Suprapubic skin (tissue), 4 donors: ENCODE measurements at regions not wholly inside any gene's neighbourhood (a gene's known extent, or its start where the extent isn't known, plus 50 kb on each side); places are given as distances from the start of the nearest gene placed in this dataset.

Experiments
- DNase-seq, 2 donors: peaks; one replicate each; pipeline ENCODE4 v3.0.0-alpha.2; 2019; ENCODE audit warnings: low spot score in 2 of 2
- H3K27ac ChIP-seq: fragments of 200-600 bp; sonication (generic); one replicate; pipeline ENCODE4 v1.5.1; 2019
- H3K27me3 ChIP-seq: fragments of 200-600 bp; sonication (generic); one replicate; pipeline ENCODE4 v1.5.1; 2019
- H3K36me3 ChIP-seq: fragments of 200-600 bp; sonication (generic); one replicate; pipeline ENCODE4 v1.5.1; 2019
- H3K4me1 ChIP-seq: fragments of 200-600 bp; sonication (generic); one replicate; pipeline ENCODE4 v1.5.1; 2019
- H3K4me3 ChIP-seq: fragments of 200-600 bp; sonication (generic); one replicate; pipeline ENCODE4 v1.5.1; 2019; ENCODE audit warnings: mild to moderate bottlenecking
- H3K9me3 ChIP-seq: fragments of 200-600 bp; sonication (generic); one replicate; pipeline ENCODE4 v1.5.1; 2019
- CTCF ChIP-seq, 2 donors: fragments of 200-600 bp in 1 of 2; fragments of 450-650 bp in 1 of 2; sonication (generic) in 1 of 2; IDR thresholded peaks; one replicate each; pipeline ENCODE4 v1.5.1; 2016 to 2019; ENCODE audit warnings: antibody characterized with exemption in 2 of 2, mild to moderate bottlenecking in 1 of 2, moderate library complexity in 1 of 2
- EP300 ChIP-seq: sonication (generic); formaldehyde crosslinking; IDR thresholded peaks from one replicate; pipeline ENCODE4 v1.6.1; 2017; ENCODE audit warnings: antibody characterized with exemption
- POLR2A ChIP-seq, 2 donors: fragments of 450-650 bp; IDR thresholded peaks; one replicate each; pipeline ENCODE4 v1.6.1; 2017; ENCODE audit warnings: antibody characterized with exemption in 2 of 2, mild to moderate bottlenecking in 2 of 2, moderate library complexity in 2 of 2
- POLR2AphosphoS5 ChIP-seq, 3 donors: sonication (generic); formaldehyde crosslinking; IDR thresholded peaks; one replicate each; pipeline ENCODE4 v1.6.1; 2017; ENCODE audit warnings: antibody characterized with exemption in 3 of 3
- WGBS: methylation state at CpG from one replicate; pipeline ENCODE4 v1.1.5; 2018; 5-methylcytosine and 5-hydroxymethylcytosine counted together

GRCh38 chr1:189150624-189151023, 1327.0 kb downstream of the BRINP3 start:
- Histone ChIP-seq H3K27me3 (no peaks in the 10 kb centered on the region), H3K4me3 (no peak overlapping the region), H3K36me3 (no peaks in the 10 kb centered on the region), H3K9me3 (no peaks in the 10 kb centered on the region), H3K27ac (no peak overlapping the region), H3K4me1 (no peaks in the 10 kb centered on the region)
- TF ChIP-seq POLR2A (IDR thresholded peaks at IDR 0.05) (no peak), POLR2AphosphoS5 (IDR thresholded peaks at IDR 0.05) (no peak), CTCF (IDR thresholded peaks at IDR 0.05) (no peak), EP300 (no peak)
- no peak for DNase-seq
- WGBS: 89% methylated on average over 6 of the region's 6 CpGs

GRCh38 chr1:189151361-189151760, 1326.3 kb downstream of the BRINP3 start:
- Histone ChIP-seq H3K27ac (no peak overlapping the region), H3K4me3 (no peak overlapping the region), H3K27me3 (no peaks in the 10 kb centered on the region), H3K36me3 (no peaks in the 10 kb centered on the region), H3K4me1 (no peaks in the 10 kb centered on the region), H3K9me3 (no peaks in the 10 kb centered on the region)
- TF ChIP-seq CTCF (IDR thresholded peaks at IDR 0.05): no peak
- no peak for TF ChIP-seq POLR2A (IDR thresholded peaks at IDR 0.05)
- TF ChIP-seq POLR2AphosphoS5 (IDR thresholded peaks at IDR 0.05): no peak
- no peak for TF ChIP-seq EP300
- 56% methylated on average over 2 of the region's 2 CpGs for WGBS
- DNase-seq: no peak

- Histone ChIP-seq H3K4me1 (no peaks in the 10 kb centered on the region), H3K4me3 (no peak overlapping the region), H3K9me3 (no peaks in the 10 kb centered on the region), H3K36me3 (no peaks in the 10 kb centered on the region), H3K27ac (no peak overlapping the region), H3K27me3 (no peaks in the 10 kb centered on the region)
- DNase-seq: no peak
- TF ChIP-seq POLR2AphosphoS5 (IDR thresholded peaks at IDR 0.05) (no peak), EP300 (no peak), POLR2A (IDR thresholded peaks at IDR 0.05) (no peak), CTCF (IDR thresholded peaks at IDR 0.05) (no peak)
- 52% methylated on average over 1 of the region's 1 CpG for WGBS
These were observed 1325.0 kb downstream of the BRINP3 start for GRCh38 chr1:189152685-189153084.

- 62% methylated on average over 6 of the region's 6 CpGs for WGBS
- Histone ChIP-seq H3K4me1 (no peaks in the 10 kb centered on the region), H3K36me3 (no peaks in the 10 kb centered on the region), H3K4me3 (no peak overlapping the region), H3K27ac (no peak overlapping the region), H3K9me3 (no peaks in the 10 kb centered on the region), H3K27me3 (no peaks in the 10 kb centered on the region)
- TF ChIP-seq CTCF (IDR thresholded peaks at IDR 0.05): no peak
- no peak for TF ChIP-seq POLR2A (IDR thresholded peaks at IDR 0.05)
- no peak for TF ChIP-seq POLR2AphosphoS5 (IDR thresholded peaks at IDR 0.05)
- no peak for TF ChIP-seq EP300
- DNase-seq: no peak
These were observed 1319.5 kb downstream of the BRINP3 start for GRCh38 chr1:189158155-189158554.

- H3K27me3 ChIP-seq: no peaks in the 10 kb centered on the region
- DNase-seq: no peak
- no peaks in the 10 kb centered on the region for H3K36me3 ChIP-seq
- WGBS: 83% methylated on average over 1 of the region's 1 CpG
- H3K27ac ChIP-seq: no peak overlapping the region
- H3K4me1 ChIP-seq: no peaks in the 10 kb centered on the region
- peaks cover 1% of the 10 kb centered on the region for H3K9me3 ChIP-seq
- H3K4me3 ChIP-seq: no peak overlapping the region
- no peak for TF ChIP-seq CTCF (IDR thresholded peaks at IDR 0.05)
- no peak for TF ChIP-seq POLR2A (IDR thresholded peaks at IDR 0.05)
- TF ChIP-seq POLR2AphosphoS5 (IDR thresholded peaks at IDR 0.05): no peak
- TF ChIP-seq EP300: no peak
These were observed 1301.8 kb downstream of the BRINP3 start for GRCh38 chr1:189175889-189176288.
